ENCODE measurements at regions not wholly inside any gene's neighbourhood (a gene's known extent, or its start where the extent isn't known, plus 50 kb on each side); places are given as distances from the start of the nearest gene placed in this dataset.

- Histone ChIP-seq H2AFZ (ENCODE audit: low read length) (no peak overlapping the region), H3K27ac (ENCODE audit: low read depth, low read length, poor library complexity, severe bottlenecking) (no peak overlapping the region), H3K9me3 (ENCODE audit: low read length) (no peaks in the 10 kb centered on the region), H3K79me2 (ENCODE audit: insufficient read depth, low read depth, low read length) (no peaks in the 10 kb centered on the region), H4K20me1 (ENCODE audit: insufficient read depth, low read length) (no peaks in the 10 kb centered on the region), H3K4me1 (ENCODE audit: insufficient read depth, low read length, poor library complexity, severe bottlenecking) (no peaks in the 10 kb centered on the region), H3K9me2 (ENCODE audit: insufficient read depth, low read length) (no peaks in the 10 kb centered on the region), H3K36me3 (ENCODE audit: insufficient read depth, low read length) (no peaks in the 10 kb centered on the region), H3K4me2 (ENCODE audit: low read length) (no peak overlapping the region), H3K4me3 (ENCODE audit: low read depth, low read length, poor library complexity, severe bottlenecking) (no peak overlapping the region)
- TF ChIP-seq CTCF (conservative IDR thresholded peaks at IDR 0.05; ENCODE audit: low read length) (no peak), EZH2phosphoT487 (IDR thresholded peaks at IDR 0.05; ENCODE audit: borderline replicate concordance, low read depth, low read length) (no peak)
- intact Hi-C loops (cut with micrococcal nuclease; ENCODE audit: unreplicated experiment) = no loop called here
- ChIA-PET POLR2A (interaction anchor here (0.7 kb wide), 1 partner anchor 189 kb away, joined by 3 read pairs; no protein-coding TSS in a partner anchor), CTCF (ENCODE audit: unreplicated experiment) (no interaction called here)
- BruUV-seq (replicated peaks) = no TSS peak
- no peak for DNase-seq (ENCODE audit: low spot score)
Observed at GRCh38 chr12:13347241-13348043, 150.9 kb downstream of the EMP1 start.

- Histone ChIP-seq H3K4me2 (ENCODE audit: low read length) (no peak overlapping the region), H3K9me2 (ENCODE audit: insufficient read depth, low read length) (no peaks in the 10 kb centered on the region), H3K4me1 (ENCODE audit: insufficient read depth, low read length, poor library complexity, severe bottlenecking) (no peaks in the 10 kb centered on the region), H3K4me3 (ENCODE audit: low read depth, low read length, poor library complexity, severe bottlenecking) (no peak overlapping the region), H3K9me3 (ENCODE audit: low read length) (no peaks in the 10 kb centered on the region), H3K36me3 (ENCODE audit: insufficient read depth, low read length) (no peaks in the 10 kb centered on the region), H3K27ac (ENCODE audit: low read depth, low read length, poor library complexity, severe bottlenecking) (no peak overlapping the region), H3K79me2 (ENCODE audit: insufficient read depth, low read depth, low read length) (no peaks in the 10 kb centered on the region), H4K20me1 (ENCODE audit: insufficient read depth, low read length) (no peaks in the 10 kb centered on the region), H2AFZ (ENCODE audit: low read length) (no peak overlapping the region)
- CTCF ChIA-PET (ENCODE audit: unreplicated experiment) = no interaction called here
- no TSS peak for BruUV-seq (replicated peaks)
- TF ChIP-seq EZH2phosphoT487 (IDR thresholded peaks at IDR 0.05; ENCODE audit: borderline replicate concordance, low read depth, low read length) (no peak), CTCF (conservative IDR thresholded peaks at IDR 0.05; ENCODE audit: low read length) (no peak)
- POLR2A ChIA-PET = interaction anchor here (0.5 kb wide), 1 partner anchor 354 kb away, joined by 3 read pairs; no protein-coding TSS in a partner anchor
- intact Hi-C loops (cut with micrococcal nuclease; ENCODE audit: unreplicated experiment) = no loop called here
- DNase-seq (ENCODE audit: low spot score) = no peak
Observed at GRCh38 chr12:13345722-13346121, 149.2 kb downstream of the EMP1 start.

- Histone ChIP-seq H3K4me3 (ENCODE audit: low read depth, low read length, poor library complexity, severe bottlenecking) (no peak overlapping the region), H3K9me3 (ENCODE audit: low read length) (no peaks in the 10 kb centered on the region), H3K27ac (ENCODE audit: low read depth, low read length, poor library complexity, severe bottlenecking) (no peak overlapping the region), H3K4me2 (ENCODE audit: low read length) (no peak overlapping the region), H3K36me3 (ENCODE audit: insufficient read depth, low read length) (no peaks in the 10 kb centered on the region), H2AFZ (ENCODE audit: low read length) (no peak overlapping the region), H3K4me1 (ENCODE audit: insufficient read depth, low read length, poor library complexity, severe bottlenecking) (no peaks in the 10 kb centered on the region), H4K20me1 (ENCODE audit: insufficient read depth, low read length) (no peaks in the 10 kb centered on the region), H3K79me2 (ENCODE audit: insufficient read depth, low read depth, low read length) (no peaks in the 10 kb centered on the region), H3K9me2 (ENCODE audit: insufficient read depth, low read length) (no peaks in the 10 kb centered on the region)
- intact Hi-C loops (cut with micrococcal nuclease; ENCODE audit: unreplicated experiment) = no loop called here
- ChIA-PET CTCF (ENCODE audit: unreplicated experiment) (no interaction called here), POLR2A (no interaction called here)
- DNase-seq (ENCODE audit: low spot score) = no peak
- BruUV-seq (replicated peaks) = no TSS peak
- no peak for TF ChIP-seq CTCF (conservative IDR thresholded peaks at IDR 0.05; ENCODE audit: low read length)
- no peak for TF ChIP-seq EZH2phosphoT487 (IDR thresholded peaks at IDR 0.05; ENCODE audit: borderline replicate concordance, low read depth, low read length)
Observed at GRCh38 chr12:13343375-13343774, 146.8 kb downstream of the EMP1 start.
